NCI-H446 treated with DMSO at 0.1 percent for 48 hours (cell line): ENCODE measurements at regions not wholly inside any gene's neighbourhood (a gene's known extent, or its start where the extent isn't known, plus 50 kb on each side); places are given as distances from the start of the nearest gene placed in this dataset.

Experiments
- DNase-seq: peaks from one replicate; lab custom pipeline; 2025; lab: John Stamatoyannopoulos, UW

- no peak for DNase-seq
Measured at GRCh38 chr2:16216558-16216945, 276.2 kb downstream of the MYCN start.

- DNase-seq: no peak
Measured at GRCh38 chr2:16215902-16216557, 275.7 kb downstream of the MYCN start.

GRCh38 chr2:16214861-16215260 is 274.5 kb downstream of the MYCN start:
- no peak for DNase-seq

- no peak for DNase-seq
Measured at GRCh38 chr2:16214391-16214790, 274.0 kb downstream of the MYCN start.

GRCh38 chr2:16212321-16212720 is 272.0 kb downstream of the MYCN start:
- no peak for DNase-seq

GRCh38 chr2:16211341-16211740 is 271.0 kb downstream of the MYCN start:
- DNase-seq: no peak

- DNase-seq: no peak
Measured at GRCh38 chr2:16210841-16211240, 270.5 kb downstream of the MYCN start.

- DNase-seq: no peak
Measured at GRCh38 chr2:16209799-16210198, 269.4 kb downstream of the MYCN start.

GRCh38 chr2:16208921-16209320 is 268.6 kb downstream of the MYCN start:
- DNase-seq: no peak

GRCh38 chr2:16208241-16208797 is 268.0 kb downstream of the MYCN start:
- no peak for DNase-seq

GRCh38 chr2:16207611-16208010 is 267.3 kb downstream of the MYCN start:
- DNase-seq: no peak

GRCh38 chr2:16207151-16207550 is 266.8 kb downstream of the MYCN start:
- no peak for DNase-seq

- no peak for DNase-seq
Measured at GRCh38 chr2:16206191-16206944, 266.0 kb downstream of the MYCN start.

GRCh38 chr2:16205631-16206030 is 265.3 kb downstream of the MYCN start:
- DNase-seq: no peak

GRCh38 chr2:16204886-16205620 is 264.7 kb downstream of the MYCN start:
- no peak for DNase-seq

- no peak for DNase-seq
Measured at GRCh38 chr2:16204251-16204650, 263.9 kb downstream of the MYCN start.

- no peak for DNase-seq
Measured at GRCh38 chr2:16203691-16204090, 263.3 kb downstream of the MYCN start.

- no peak for DNase-seq
Measured at GRCh38 chr2:16203069-16203468, 262.7 kb downstream of the MYCN start.

- DNase-seq: no peak
Measured at GRCh38 chr2:16202266-16203020, 262.1 kb downstream of the MYCN start.

- peak; percentile 87 for DNase-seq
Measured at GRCh38 chr2:16201848-16202247, 261.5 kb downstream of the MYCN start.

GRCh38 chr2:16200554-16201193 is 260.3 kb downstream of the MYCN start:
- DNase-seq: no peak
